Progenitor cell of endocrine pancreas (in vitro differentiated cells): ENCODE measurements at regions not wholly inside any gene's neighbourhood (a gene's known extent, or its start where the extent isn't known, plus 50 kb on each side); places are given as distances from the start of the nearest gene placed in this dataset.

Experiments used
- DNase-seq: peaks from one replicate; pipeline ENCODE4 v3.0.0; 2021; ENCODE audit warnings: low spot score; ENCODE audit not compliant: unreplicated experiment
- H3K27ac Mint-ChIP-seq: 2 replicates; pipeline ENCODE4 v1.8.0; 2021; ENCODE audit warnings: mild to moderate bottlenecking, moderate library complexity, mixed read lengths
- H3K27me3 Mint-ChIP-seq: 2 replicates; pipeline ENCODE4 v1.8.0; 2021; ENCODE audit warnings: mixed read lengths
- H3K36me3 Mint-ChIP-seq: 2 replicates; pipeline ENCODE4 v1.8.0; 2022; ENCODE audit warnings: mixed read lengths; ENCODE audit not compliant: insufficient read depth
- H3K4me1 Mint-ChIP-seq: 2 replicates; pipeline ENCODE4 v1.8.0; 2021; ENCODE audit warnings: low read depth, mixed read lengths
- H3K4me3 Mint-ChIP-seq: 2 replicates; pipeline ENCODE4 v1.8.0; 2021; ENCODE audit warnings: low read depth, mild to moderate bottlenecking, moderate library complexity, mixed read lengths
- H3K9me3 Mint-ChIP-seq: 2 replicates; pipeline ENCODE4 v1.8.0; 2021; ENCODE audit warnings: low read depth, mixed read lengths
- CTCF ChIP-seq: fragments of 200-600 bp; sonication (generic); IDR thresholded peaks from one replicate; pipeline ENCODE4 v1.5.0; 2021; ENCODE audit warnings: antibody characterized with exemption, mild to moderate bottlenecking; ENCODE audit not compliant: unreplicated experiment

GRCh38 chr6:144637541-144637940 is 352.4 kb downstream of the UTRN start:
- TF ChIP-seq CTCF: no peak
- Mint-ChIP-seq H3K27ac (no peak overlapping the region), H3K4me3 (no peak overlapping the region), H3K4me1 (peaks cover 2% of the 10 kb centered on the region), H3K36me3 (peaks cover 12% of the 10 kb centered on the region), H3K9me3 (peaks cover 11% of the 10 kb centered on the region), H3K27me3 (no peaks in the 10 kb centered on the region)
- DNase-seq: no peak

GRCh38 chr6:144639654-144640053 is 354.5 kb downstream of the UTRN start:
- DNase-seq: no peak
- peaks cover 11% of the 10 kb centered on the region for H3K9me3 Mint-ChIP-seq
- no peaks in the 10 kb centered on the region for H3K27me3 Mint-ChIP-seq
- H3K4me1 Mint-ChIP-seq: peaks cover 2% of the 10 kb centered on the region
- TF ChIP-seq CTCF: no peak
- peaks cover 13% of the 10 kb centered on the region for H3K36me3 Mint-ChIP-seq
- no peak overlapping the region for H3K27ac Mint-ChIP-seq
- H3K4me3 Mint-ChIP-seq: no peak overlapping the region

GRCh38 chr6:144641286-144641685 is 356.2 kb downstream of the UTRN start:
- TF ChIP-seq CTCF: no peak
- Mint-ChIP-seq H3K27ac (no peak overlapping the region), H3K27me3 (no peaks in the 10 kb centered on the region), H3K36me3 (peaks cover 16% of the 10 kb centered on the region), H3K4me1 (peaks cover 9% of the 10 kb centered on the region), H3K9me3 (peaks cover 11% of the 10 kb centered on the region), H3K4me3 (no peak overlapping the region)
- no peak for DNase-seq

- no peak for DNase-seq
- Mint-ChIP-seq H3K27me3 (no peaks in the 10 kb centered on the region), H3K27ac (no peak overlapping the region), H3K9me3 (peaks cover 3% of the 10 kb centered on the region), H3K4me1 (peaks cover 37% of the 10 kb centered on the region), H3K36me3 (peaks cover 12% of the 10 kb centered on the region), H3K4me3 (no peak overlapping the region)
- no peak for TF ChIP-seq CTCF
These were observed 359.6 kb downstream of the UTRN start for GRCh38 chr6:144644776-144645175.

GRCh38 chr6:144646093-144647056 is 361.2 kb downstream of the UTRN start:
- Mint-ChIP-seq H3K9me3 (peaks cover 4% of the 10 kb centered on the region), H3K36me3 (peaks cover 11% of the 10 kb centered on the region), H3K4me3 (no peak overlapping the region), H3K4me1 (peaks cover 43% of the 10 kb centered on the region), H3K27ac (peak overlapping the region; percentile 84), H3K27me3 (no peaks in the 10 kb centered on the region)
- TF ChIP-seq CTCF: no peak
- no peak for DNase-seq
